Cardiac fibroblast (primary cell): ENCODE measurements at regions not wholly inside any gene's neighbourhood (a gene's known extent, or its start where the extent isn't known, plus 50 kb on each side); places are given as distances from the start of the nearest gene placed in this dataset.
"Not testable (repeated sequence)": the region's sequence is repeated elsewhere in the genome, so short reads cannot be mapped to it uniquely, and the experiment has no call there.

Experiments used
- DNase-seq, 2 donors: peaks; one replicate each; pipeline versions ENCODE4 v3.0.0 to v3.0.0-alpha.2; 2010; ENCODE audit warnings: low read depth in 2 of 2
- H3K4me3 ChIP-seq, 2 donors: replicated peaks in 1 of 2; 1 replicate in 1 of 2; 2 replicates in 1 of 2; pipeline ENCODE4 v1.5.1; 2011; ENCODE audit warnings: low read depth in 2 of 2, low read length in 2 of 2, mild to moderate bottlenecking in 2 of 2, moderate library complexity in 1 of 2
- TF ChIP-seq, protein P1 (sequence below): IDR thresholded peaks from one replicate; pipeline ENCODE4 v1.5.1; 2011; ENCODE audit warnings: low read depth, mild to moderate bottlenecking, low read length, inconsistent platforms

DNA sequence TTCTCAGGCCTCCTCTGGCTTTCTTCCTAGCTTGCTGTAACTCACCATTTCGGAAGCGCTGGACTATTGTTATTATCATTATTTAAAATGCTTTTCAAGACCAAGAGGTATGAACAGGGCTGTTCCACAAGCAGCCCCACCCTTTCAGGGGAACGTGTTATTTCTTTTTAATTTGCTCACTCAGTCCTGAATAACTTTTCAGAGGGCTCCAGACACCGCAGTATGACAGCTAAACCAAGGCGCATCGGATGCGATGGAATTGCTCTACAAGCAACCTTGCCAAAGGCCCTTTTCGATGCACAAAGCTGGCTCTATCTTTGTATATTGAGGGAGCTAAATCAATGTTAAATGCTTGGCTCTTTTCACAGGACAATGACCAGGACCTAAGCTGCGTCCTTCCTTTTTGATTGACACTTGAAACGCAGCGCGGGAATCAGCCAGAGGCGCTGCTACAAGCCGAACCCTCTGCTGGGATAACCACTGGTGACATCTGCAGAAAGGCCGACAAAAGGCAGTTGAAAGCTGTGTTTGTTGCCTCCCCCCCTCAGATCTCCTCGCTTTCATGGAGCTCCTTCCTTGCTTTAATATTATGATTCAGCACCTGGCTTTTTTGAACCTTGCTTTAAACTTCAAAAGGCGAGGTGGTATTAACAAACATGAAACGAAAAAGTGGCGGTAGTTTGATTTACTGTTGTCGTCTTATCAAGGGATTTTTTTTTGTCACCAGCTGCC, 204.7 kb upstream of the PROX1 start:
- no peak overlapping the region for H3K4me3 ChIP-seq
- TF ChIP-seq, protein P1, sequence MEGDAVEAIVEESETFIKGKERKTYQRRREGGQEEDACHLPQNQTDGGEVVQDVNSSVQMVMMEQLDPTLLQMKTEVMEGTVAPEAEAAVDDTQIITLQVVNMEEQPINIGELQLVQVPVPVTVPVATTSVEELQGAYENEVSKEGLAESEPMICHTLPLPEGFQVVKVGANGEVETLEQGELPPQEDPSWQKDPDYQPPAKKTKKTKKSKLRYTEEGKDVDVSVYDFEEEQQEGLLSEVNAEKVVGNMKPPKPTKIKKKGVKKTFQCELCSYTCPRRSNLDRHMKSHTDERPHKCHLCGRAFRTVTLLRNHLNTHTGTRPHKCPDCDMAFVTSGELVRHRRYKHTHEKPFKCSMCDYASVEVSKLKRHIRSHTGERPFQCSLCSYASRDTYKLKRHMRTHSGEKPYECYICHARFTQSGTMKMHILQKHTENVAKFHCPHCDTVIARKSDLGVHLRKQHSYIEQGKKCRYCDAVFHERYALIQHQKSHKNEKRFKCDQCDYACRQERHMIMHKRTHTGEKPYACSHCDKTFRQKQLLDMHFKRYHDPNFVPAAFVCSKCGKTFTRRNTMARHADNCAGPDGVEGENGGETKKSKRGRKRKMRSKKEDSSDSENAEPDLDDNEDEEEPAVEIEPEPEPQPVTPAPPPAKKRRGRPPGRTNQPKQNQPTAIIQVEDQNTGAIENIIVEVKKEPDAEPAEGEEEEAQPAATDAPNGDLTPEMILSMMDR, result no peak
- no peak for DNase-seq

DNA sequence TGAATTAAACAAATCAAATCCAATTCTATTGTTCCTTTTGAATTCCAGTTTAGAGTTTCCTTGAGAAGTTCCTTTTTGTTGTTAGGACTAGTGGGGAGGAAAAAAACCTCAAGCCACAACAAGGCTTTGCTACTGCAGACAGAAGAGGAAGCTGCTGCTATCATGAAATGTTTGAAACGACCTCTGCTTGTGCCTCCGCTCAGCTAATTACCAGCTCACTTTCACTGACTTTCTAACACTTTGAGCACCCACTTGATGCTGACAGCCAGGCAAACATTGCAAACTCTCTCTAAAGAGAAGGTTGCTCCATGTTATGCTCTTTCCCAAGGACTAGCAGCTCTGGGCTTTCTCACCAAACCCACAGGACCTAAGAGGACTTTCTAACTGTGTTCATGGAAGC, 203.9 kb upstream of the PROX1 start:
- no peak overlapping the region for H3K4me3 ChIP-seq
- TF ChIP-seq, protein P1, result no peak
- no peak for DNase-seq

DNA sequence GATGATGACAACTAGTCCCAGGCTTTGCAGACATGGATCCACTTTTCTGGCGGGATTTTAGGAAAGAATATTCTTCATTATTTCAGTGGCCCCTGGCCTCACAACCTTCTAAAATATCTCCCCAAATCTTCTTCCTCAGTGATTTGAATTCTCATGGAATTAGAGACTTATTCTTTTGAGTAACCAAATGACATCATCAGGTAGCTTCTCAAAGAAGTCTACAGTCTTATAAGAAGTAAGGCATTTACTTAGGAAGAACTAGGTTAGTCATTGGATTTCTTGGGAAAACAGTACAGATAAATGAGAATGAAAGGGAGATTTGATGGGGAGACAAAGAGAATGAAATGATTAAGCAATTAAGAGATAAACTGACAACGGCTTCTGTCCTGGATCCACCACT, 201.1 kb upstream of the PROX1 start:
- no peak overlapping the region for H3K4me3 ChIP-seq
- TF ChIP-seq, protein P1, result no peak
- DNase-seq, result no peak

DNA sequence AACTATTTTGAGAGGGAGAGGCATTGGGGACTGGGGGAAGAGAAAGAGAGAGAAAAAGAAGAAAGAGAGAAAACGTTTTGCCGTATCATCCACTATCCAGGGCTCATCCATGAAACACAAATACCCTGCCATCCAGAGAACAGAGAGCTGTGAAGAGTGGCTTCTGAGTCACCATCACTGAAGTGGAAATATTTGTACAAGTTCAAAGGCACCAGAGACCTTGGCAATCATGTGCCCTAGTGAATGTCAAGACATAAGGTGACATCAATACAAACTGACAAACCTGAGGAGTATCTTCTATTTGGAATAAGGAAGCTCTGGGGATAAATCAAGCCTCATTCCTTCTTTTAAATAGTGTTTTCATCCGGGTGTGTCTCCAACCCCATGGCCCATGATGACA, 197.2 kb upstream of the PROX1 start:
- no peak overlapping the region for H3K4me3 ChIP-seq
- TF ChIP-seq, protein P1, result no peak
- no peak for DNase-seq

DNA sequence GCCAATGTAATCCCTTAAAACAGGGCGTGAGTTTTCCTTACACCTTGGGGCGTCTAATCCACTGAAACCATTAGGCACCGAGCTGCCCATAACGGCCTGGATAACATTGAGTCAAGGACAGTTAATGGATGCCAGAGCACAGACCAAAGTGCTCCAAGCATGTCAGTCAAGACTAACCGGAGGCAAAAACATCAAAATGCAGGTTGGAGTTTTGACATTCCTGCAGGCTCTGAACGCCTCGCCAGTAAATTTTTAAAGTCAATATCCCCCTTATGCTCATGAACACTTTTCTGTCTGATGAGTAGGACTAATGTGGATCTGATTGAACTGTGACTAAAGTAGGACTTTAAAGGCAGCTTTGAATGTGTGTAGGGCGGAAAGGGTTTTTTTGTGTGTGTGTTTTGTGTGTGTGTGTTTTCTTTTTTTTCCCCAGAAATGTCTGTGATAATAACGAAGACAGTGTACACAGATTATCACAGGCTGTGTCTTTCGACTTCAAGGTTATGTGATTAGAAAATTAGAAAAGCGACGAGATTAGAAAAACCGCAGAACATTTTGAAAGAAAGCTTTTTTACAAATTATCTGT, 194.2 kb upstream of the PROX1 start:
- TF ChIP-seq, protein P1, result no peak
- DNase-seq, result no peak
- H3K4me3 ChIP-seq, result no peak overlapping the region

DNA sequence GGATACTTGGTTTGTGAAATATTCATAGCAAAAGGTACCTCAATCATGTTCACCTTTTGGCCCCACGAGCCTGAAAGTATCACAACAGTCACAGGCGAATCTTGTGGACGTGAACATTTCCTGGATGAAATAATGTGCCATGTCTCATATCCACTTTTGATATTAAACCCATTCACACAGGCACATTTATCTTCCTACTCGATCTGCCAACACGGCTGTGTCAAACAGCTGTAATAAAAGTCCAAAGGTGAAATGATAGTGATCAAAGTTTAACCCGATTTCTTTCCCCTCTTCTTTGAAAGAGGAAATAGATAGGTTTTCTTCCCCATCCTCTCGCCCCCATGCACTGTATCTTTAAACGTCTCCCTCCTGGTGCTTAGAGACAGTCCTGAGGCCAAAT, 191.2 kb upstream of the PROX1 start:
- TF ChIP-seq, protein P1, result no peak
- no peak for DNase-seq
- no peak overlapping the region for H3K4me3 ChIP-seq

DNA sequence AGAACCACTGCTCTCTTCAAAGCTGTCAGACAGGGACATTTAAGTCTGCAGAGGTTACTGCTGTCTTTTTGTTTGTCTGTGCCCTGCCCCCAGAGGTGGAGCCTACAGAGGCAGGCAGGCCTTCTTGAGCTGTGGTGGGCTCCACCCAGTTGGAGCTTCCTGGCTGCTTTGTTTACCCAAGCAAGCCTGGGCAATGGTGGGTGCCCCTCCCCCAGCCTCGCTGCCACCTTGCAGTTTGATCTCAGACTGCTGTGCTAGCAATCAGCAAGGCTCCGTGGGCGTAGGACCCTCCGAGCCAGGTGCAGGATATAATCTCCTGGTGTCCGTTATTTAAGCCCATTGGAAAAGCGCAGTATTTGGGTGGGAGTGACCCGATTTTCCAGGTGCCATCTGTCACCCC, 179.5 kb upstream of the PROX1 start:
- H3K4me3 ChIP-seq, DNase-seq: not testable (repeated sequence)
